ENCODE measurements at regions not wholly inside any gene's neighbourhood (a gene's known extent, or its start where the extent isn't known, plus 50 kb on each side); places are given as distances from the start of the nearest gene placed in this dataset.

- no peak overlapping the region for H3K4me2 ChIP-seq
- H3K27ac ChIP-seq: no peak overlapping the region
- H3K36me3 ChIP-seq (replicated peaks; ENCODE audit: insufficient read depth, low read depth): no peaks in the 10 kb centered on the region
- no peak for DNase-seq (ENCODE audit: low spot score)
- no peak overlapping the region for H2AFZ ChIP-seq
- H3K27me3 ChIP-seq: peaks cover 6% of the 10 kb centered on the region
- 89% methylated on average over 11 of the region's 13 CpGs for WGBS (ENCODE audit: low lambda C conversion rate, missing lambda C conversion rate)
- no peaks in the 10 kb centered on the region for H3K9me3 ChIP-seq (ENCODE audit: low read depth)
- no peaks in the 10 kb centered on the region for H3K79me2 ChIP-seq
- H3K4me1 ChIP-seq (ENCODE audit: insufficient read depth): no peaks in the 10 kb centered on the region
- no peaks in the 10 kb centered on the region for H3K9me2 ChIP-seq (replicated peaks; ENCODE audit: insufficient read depth)
- TF ChIP-seq EZH2phosphoT487 (IDR thresholded peaks at IDR 0.05; ENCODE audit: low read depth, severe bottlenecking, unreplicated experiment): no peak
- TF ChIP-seq EZH2 (IDR thresholded peaks at IDR 0.05; ENCODE audit: borderline replicate concordance): no peak
- no peak for TF ChIP-seq CTCF (IDR thresholded peaks at IDR 0.05; ENCODE audit: poor library complexity)
- H3K4me3 ChIP-seq: no peak overlapping the region
- no peaks in the 10 kb centered on the region for H4K20me1 ChIP-seq (ENCODE audit: insufficient read depth, poor library complexity, severe bottlenecking)
Observed at GRCh38 chr2:72010647-72011369, 136.9 kb downstream of the CYP26B1 start.

- Histone ChIP-seq H3K9me2 (replicated peaks; ENCODE audit: insufficient read depth) (no peaks in the 10 kb centered on the region), H3K27me3 (peaks cover 6% of the 10 kb centered on the region), H3K4me2 (no peak overlapping the region), H2AFZ (no peak overlapping the region), H3K9me3 (ENCODE audit: low read depth) (no peaks in the 10 kb centered on the region), H3K4me1 (ENCODE audit: insufficient read depth) (no peaks in the 10 kb centered on the region), H4K20me1 (ENCODE audit: insufficient read depth, poor library complexity, severe bottlenecking) (no peaks in the 10 kb centered on the region), H3K27ac (no peak overlapping the region), H3K4me3 (no peak overlapping the region), H3K79me2 (no peaks in the 10 kb centered on the region), H3K36me3 (replicated peaks; ENCODE audit: insufficient read depth, low read depth) (no peaks in the 10 kb centered on the region)
- no peak for DNase-seq (ENCODE audit: low spot score)
- WGBS (ENCODE audit: low lambda C conversion rate, missing lambda C conversion rate): 94% methylated on average over 10 of the region's 10 CpGs
- TF ChIP-seq EZH2 (IDR thresholded peaks at IDR 0.05; ENCODE audit: borderline replicate concordance): no peak
- no peak for TF ChIP-seq CTCF (IDR thresholded peaks at IDR 0.05; ENCODE audit: poor library complexity)
- TF ChIP-seq EZH2phosphoT487 (IDR thresholded peaks at IDR 0.05; ENCODE audit: low read depth, severe bottlenecking, unreplicated experiment): no peak
Observed at GRCh38 chr2:72008608-72009007, 139.1 kb downstream of the CYP26B1 start.

- Histone ChIP-seq H3K79me2 (no peaks in the 10 kb centered on the region), H3K27ac (no peak overlapping the region), H3K4me2 (no peak overlapping the region), H3K4me1 (ENCODE audit: insufficient read depth) (peaks cover 4% of the 10 kb centered on the region), H2AFZ (no peak overlapping the region), H4K20me1 (ENCODE audit: insufficient read depth, poor library complexity, severe bottlenecking) (no peaks in the 10 kb centered on the region), H3K27me3 (peaks cover 6% of the 10 kb centered on the region), H3K36me3 (replicated peaks; ENCODE audit: insufficient read depth, low read depth) (no peaks in the 10 kb centered on the region), H3K9me3 (ENCODE audit: low read depth) (no peaks in the 10 kb centered on the region), H3K9me2 (replicated peaks; ENCODE audit: insufficient read depth) (no peaks in the 10 kb centered on the region), H3K4me3 (no peak overlapping the region)
- TF ChIP-seq EZH2phosphoT487 (IDR thresholded peaks at IDR 0.05; ENCODE audit: low read depth, severe bottlenecking, unreplicated experiment) (no peak), EZH2 (IDR thresholded peaks at IDR 0.05; ENCODE audit: borderline replicate concordance) (no peak), CTCF (IDR thresholded peaks at IDR 0.05; ENCODE audit: poor library complexity) (no peak)
- WGBS (ENCODE audit: low lambda C conversion rate, missing lambda C conversion rate): 77% methylated on average over 9 of the region's 9 CpGs
- peak; percentile 1 for DNase-seq (ENCODE audit: low spot score)
Observed at GRCh38 chr2:72007402-72007801, 140.3 kb downstream of the CYP26B1 start.

Data from hepatocyte (in vitro differentiated cells).